ENCODE measurements at regions not wholly inside any gene's neighbourhood (a gene's known extent, or its start where the extent isn't known, plus 50 kb on each side); places are given as distances from the start of the nearest gene placed in this dataset.
A peak's percentile ranks its signal among the peaks of the same experiment; 100 is the strongest.

GRCh38 chr12:127035011-127035879, 1231.7 kb upstream of the TMEM132C start:
- TF ChIP-seq CTCF (IDR thresholded peaks at IDR 0.05; ENCODE audit: low read depth, low read length) = no peak
- H3K4me3 ChIP-seq (replicated peaks in 1 of 2; ENCODE audit: low read depth in 2 of 2, low read length in 2 of 2) = no peak overlapping the region
- peak in 1 of 2 donors; percentile 34 for DNase-seq (ENCODE audit: low read depth in 2 of 2)

GRCh38 chr12:127038152-127038551, 1228.8 kb upstream of the TMEM132C start:
- H3K4me3 ChIP-seq (replicated peaks in 1 of 2; ENCODE audit: low read depth in 2 of 2, low read length in 2 of 2) = no peak overlapping the region
- no peak for DNase-seq (ENCODE audit: low read depth in 2 of 2)
- no peak for TF ChIP-seq CTCF (IDR thresholded peaks at IDR 0.05; ENCODE audit: low read depth, low read length)

- H3K4me3 ChIP-seq (replicated peaks in 1 of 2; ENCODE audit: low read depth in 2 of 2, low read length in 2 of 2) = no peak overlapping the region
- TF ChIP-seq CTCF (IDR thresholded peaks at IDR 0.05; ENCODE audit: low read depth, low read length) = no peak
- no peak for DNase-seq (ENCODE audit: low read depth in 2 of 2)
Observed at GRCh38 chr12:127038761-127039160, 1228.2 kb upstream of the TMEM132C start.

GRCh38 chr12:127041985-127042625, 1224.9 kb upstream of the TMEM132C start:
- TF ChIP-seq CTCF (IDR thresholded peaks at IDR 0.05; ENCODE audit: low read depth, low read length) = no peak

GRCh38 chr12:127043731-127044130, 1223.2 kb upstream of the TMEM132C start:
- H3K4me3 ChIP-seq (replicated peaks in 1 of 2; ENCODE audit: low read depth in 2 of 2, low read length in 2 of 2) = no peak overlapping the region
- no peak for TF ChIP-seq CTCF (IDR thresholded peaks at IDR 0.05; ENCODE audit: low read depth, low read length)
- DNase-seq (ENCODE audit: low read depth in 2 of 2) = no peak

More at GRCh38 chr12:127041985-127042625, 1224.9 kb upstream of the TMEM132C start:
- H3K4me3 ChIP-seq (replicated peaks in 1 of 2; ENCODE audit: low read depth in 2 of 2, low read length in 2 of 2) = no peak overlapping the region
- DNase-seq (ENCODE audit: low read depth in 2 of 2) = no peak

GRCh38 chr12:127044836-127045235, 1222.1 kb upstream of the TMEM132C start:
- DNase-seq (ENCODE audit: low read depth in 2 of 2) = no peak
- TF ChIP-seq CTCF (IDR thresholded peaks at IDR 0.05; ENCODE audit: low read depth, low read length) = no peak
- no peak overlapping the region for H3K4me3 ChIP-seq (replicated peaks in 1 of 2; ENCODE audit: low read depth in 2 of 2, low read length in 2 of 2)

Data from cardiac fibroblast (primary cell).